PC-3 (cell line): ENCODE measurements at regions not wholly inside any gene's neighbourhood (a gene's known extent, or its start where the extent isn't known, plus 50 kb on each side); places are given as distances from the start of the nearest gene placed in this dataset.

ENCODE experiments used
- ATAC-seq: fragments of 200-7000 bp; cut with Tn5 transposase; 2 replicates; pipeline ENCODE4 v1.9.1; 2020; ENCODE audit warnings: mild to moderate bottlenecking, moderate library complexity
- BruUV-seq: library from RNA; stranded (reverse); fragments of 400-500 nt; replicated peaks from 2 replicates; lab custom pipeline; 2021; lab: Mats Ljungman, UMichigan
- CTCF ChIA-PET: fragments of 300-600 bp; sonication (Branson Sonifier 250); formaldehyde crosslinking; loops from one replicate; lab custom pipeline; 2022; ENCODE audit warnings: antibody characterized with exemption; lab: Charles Lee
- POLR2A ChIA-PET: fragments of 300-600 bp; sonication (Branson Sonifier 250); formaldehyde crosslinking; loops from one replicate; lab custom pipeline; 2022; ENCODE audit warnings: antibody characterized with exemption; ENCODE audit not compliant: unreplicated experiment; lab: Charles Lee
- DNase-seq: peaks from one replicate; pipeline ENCODE4 v3.0.0-alpha.2; 2015
- H2AFZ ChIP-seq: fragments of 300-600 bp; sonication (generic); 2 replicates; pipeline ENCODE4 v1.6.0; 2016; ENCODE audit warnings: antibody characterized with exemption, low read length
- H3F3A ChIP-seq: fragments of 300-600 bp; sonication (generic); one replicate; pipeline ENCODE4 v1.6.0; 2017; ENCODE audit warnings: antibody characterized with exemption, low read length, control low read depth, mild to moderate bottlenecking; ENCODE audit not compliant: unreplicated experiment
- H3K27ac ChIP-seq: fragments of 300-600 bp; sonication (generic); 2 replicates; pipeline ENCODE4 v1.5.1; 2016; ENCODE audit warnings: mild to moderate bottlenecking, low read length
- H3K27me3 ChIP-seq: fragments of 300-600 bp; sonication (generic); 2 replicates; pipeline ENCODE4 v1.6.1; 2016; ENCODE audit warnings: low read length, mixed read lengths
- H3K36me3 ChIP-seq: fragments of 300-600 bp; sonication (generic); 2 replicates; pipeline ENCODE4 v1.6.1; 2016; ENCODE audit warnings: low read depth, mixed run types, low read length, mixed read lengths
- H3K4me1 ChIP-seq: fragments of 300-600 bp; sonication (generic); 2 replicates; pipeline ENCODE4 v1.5.1; 2016; ENCODE audit warnings: low read length; ENCODE audit not compliant: insufficient read depth
- H3K4me2 ChIP-seq: fragments of 300-600 bp; sonication (generic); 2 replicates; pipeline ENCODE4 v1.6.0; 2016; ENCODE audit warnings: low read length
- H3K4me3 ChIP-seq: fragments of 300-600 bp; sonication (generic); 2 replicates; pipeline ENCODE4 v1.5.1; 2016; ENCODE audit warnings: mild to moderate bottlenecking, low read length, mixed read lengths
- H3K79me2 ChIP-seq: fragments of 300-600 bp; sonication (generic); 2 replicates; pipeline ENCODE4 v1.6.1; 2017; ENCODE audit warnings: low read length, mixed read lengths
- H3K9ac ChIP-seq: fragments of 300-600 bp; sonication (generic); 2 replicates; pipeline ENCODE4 v1.6.0; 2016; ENCODE audit warnings: mild to moderate bottlenecking, low read length
- H3K9me2 ChIP-seq: fragments of 300-600 bp; sonication (generic); replicated peaks from 2 replicates; pipeline ENCODE4 v1.6.1; 2016; ENCODE audit warnings: mixed run types, low read length, mixed read lengths
- H3K9me3 ChIP-seq: fragments of 300-600 bp; sonication (generic); 2 replicates; pipeline ENCODE4 v1.6.1; 2016; ENCODE audit warnings: low read length, mixed read lengths
- H4K20me1 ChIP-seq: fragments of 300-600 bp; sonication (generic); 2 replicates; pipeline ENCODE4 v1.6.1; 2016; ENCODE audit warnings: low read length, mixed read lengths
- EZH2 ChIP-seq: fragments of 300-600 bp; sonication (generic); IDR thresholded peaks from one replicate; pipeline ENCODE4 v1.6.1; 2017; ENCODE audit warnings: antibody characterized with exemption, mild to moderate bottlenecking, low read length; ENCODE audit not compliant: unreplicated experiment
- EZH2phosphoT487 ChIP-seq: fragments of 300-600 bp; sonication (generic); IDR thresholded peaks from 2 replicates; pipeline ENCODE4 v1.6.1; 2018; ENCODE audit warnings: mild to moderate bottlenecking, antibody characterized with exemption, low read length, borderline replicate concordance
- intact Hi-C: fragments of 100-400 bp; cut with micrococcal nuclease; formaldehyde crosslinking; loops from 2 replicates; pipeline ENCODE4 v1.9.0; 2023
- TF ChIP-seq, protein P1 (sequence below): fragments of 300-600 bp; sonication (generic); conservative IDR thresholded peaks from 2 replicates; pipeline ENCODE4 v1.5.1; 2017; ENCODE audit warnings: antibody characterized with exemption, low read depth, mild to moderate bottlenecking, low read length

DNA sequence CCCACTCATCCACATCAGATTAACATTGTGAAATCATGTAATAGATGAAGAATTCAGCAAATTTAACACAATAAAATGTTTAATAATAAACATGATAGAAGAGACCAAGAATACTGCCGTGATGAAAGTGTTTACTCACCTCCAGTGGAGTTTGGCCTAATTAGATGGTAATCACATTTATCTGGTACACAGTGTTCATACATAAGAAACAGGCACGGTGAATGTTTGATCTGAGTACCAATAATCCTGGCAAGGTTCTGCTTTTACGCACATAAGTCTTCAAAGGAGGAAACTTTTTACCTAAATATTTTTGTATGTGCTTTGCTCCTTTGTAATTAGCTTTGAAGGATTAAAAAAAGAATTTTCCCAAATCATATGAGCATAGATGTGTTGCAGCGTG is 122.5 kb downstream of the IRS1 start:
- ATAC-seq: no peak
- H3K36me3 ChIP-seq: no peaks in the 10 kb centered on the region
- no peaks in the 10 kb centered on the region for H3K9me2 ChIP-seq
- no peaks in the 10 kb centered on the region for H3K9me3 ChIP-seq
- ChIA-PET CTCF (no interaction called here), POLR2A (no interaction called here)
- no peak overlapping the region for H3K27ac ChIP-seq
- H3K27me3 ChIP-seq: no peaks in the 10 kb centered on the region
- no peak for TF ChIP-seq EZH2phosphoT487
- TF ChIP-seq, protein P1, sequence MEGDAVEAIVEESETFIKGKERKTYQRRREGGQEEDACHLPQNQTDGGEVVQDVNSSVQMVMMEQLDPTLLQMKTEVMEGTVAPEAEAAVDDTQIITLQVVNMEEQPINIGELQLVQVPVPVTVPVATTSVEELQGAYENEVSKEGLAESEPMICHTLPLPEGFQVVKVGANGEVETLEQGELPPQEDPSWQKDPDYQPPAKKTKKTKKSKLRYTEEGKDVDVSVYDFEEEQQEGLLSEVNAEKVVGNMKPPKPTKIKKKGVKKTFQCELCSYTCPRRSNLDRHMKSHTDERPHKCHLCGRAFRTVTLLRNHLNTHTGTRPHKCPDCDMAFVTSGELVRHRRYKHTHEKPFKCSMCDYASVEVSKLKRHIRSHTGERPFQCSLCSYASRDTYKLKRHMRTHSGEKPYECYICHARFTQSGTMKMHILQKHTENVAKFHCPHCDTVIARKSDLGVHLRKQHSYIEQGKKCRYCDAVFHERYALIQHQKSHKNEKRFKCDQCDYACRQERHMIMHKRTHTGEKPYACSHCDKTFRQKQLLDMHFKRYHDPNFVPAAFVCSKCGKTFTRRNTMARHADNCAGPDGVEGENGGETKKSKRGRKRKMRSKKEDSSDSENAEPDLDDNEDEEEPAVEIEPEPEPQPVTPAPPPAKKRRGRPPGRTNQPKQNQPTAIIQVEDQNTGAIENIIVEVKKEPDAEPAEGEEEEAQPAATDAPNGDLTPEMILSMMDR: no peak
- no peak for TF ChIP-seq EZH2
- H3K79me2 ChIP-seq: no peaks in the 10 kb centered on the region
- no TSS peak for BruUV-seq
- H3K4me1 ChIP-seq: peaks cover 14% of the 10 kb centered on the region
- H3K9ac ChIP-seq: no peak overlapping the region
- no peaks in the 10 kb centered on the region for H3F3A ChIP-seq
- intact Hi-C loops: no loop called here
- H2AFZ ChIP-seq: no peak overlapping the region
- no peak overlapping the region for H3K4me2 ChIP-seq
- no peaks in the 10 kb centered on the region for H4K20me1 ChIP-seq
- DNase-seq: no peak
- no peak overlapping the region for H3K4me3 ChIP-seq

DNA sequence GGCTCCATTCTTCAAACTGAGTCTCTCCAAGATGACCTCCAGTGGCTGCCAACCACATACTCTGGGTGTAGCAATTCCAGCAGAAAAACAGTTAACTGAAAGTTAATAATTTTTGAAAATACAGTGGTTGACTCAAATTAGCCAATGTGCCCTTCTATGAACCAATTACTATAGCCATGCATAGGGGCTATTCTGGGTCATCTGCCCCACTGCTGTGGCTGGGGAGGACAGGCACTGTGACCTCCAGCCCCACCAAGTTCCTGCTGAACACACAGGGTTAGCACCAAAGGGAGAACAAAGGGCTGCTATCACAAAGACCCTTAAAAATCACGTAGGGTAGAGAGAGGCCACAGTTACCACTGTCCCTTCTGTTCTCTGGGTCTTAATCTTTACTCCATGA is 123.0 kb downstream of the IRS1 start:
- H3K4me2 ChIP-seq: no peak overlapping the region
- ChIA-PET CTCF (no interaction called here), POLR2A (no interaction called here)
- no peaks in the 10 kb centered on the region for H3K79me2 ChIP-seq
- H4K20me1 ChIP-seq: no peaks in the 10 kb centered on the region
- BruUV-seq: no TSS peak
- no peaks in the 10 kb centered on the region for H3K9me3 ChIP-seq
- TF ChIP-seq, protein P1: no peak
- no peak for TF ChIP-seq EZH2
- no peak for TF ChIP-seq EZH2phosphoT487
- H3K27me3 ChIP-seq: no peaks in the 10 kb centered on the region
- no peaks in the 10 kb centered on the region for H3K9me2 ChIP-seq
- ATAC-seq (no peak), DNase-seq (no peak)
- H3F3A ChIP-seq: no peaks in the 10 kb centered on the region
- no peak overlapping the region for H3K9ac ChIP-seq
- intact Hi-C loops: no loop called here
- H2AFZ ChIP-seq: no peak overlapping the region
- H3K27ac ChIP-seq: no peak overlapping the region
- H3K36me3 ChIP-seq: no peaks in the 10 kb centered on the region
- H3K4me3 ChIP-seq: no peak overlapping the region
- H3K4me1 ChIP-seq: peaks cover 17% of the 10 kb centered on the region

DNA sequence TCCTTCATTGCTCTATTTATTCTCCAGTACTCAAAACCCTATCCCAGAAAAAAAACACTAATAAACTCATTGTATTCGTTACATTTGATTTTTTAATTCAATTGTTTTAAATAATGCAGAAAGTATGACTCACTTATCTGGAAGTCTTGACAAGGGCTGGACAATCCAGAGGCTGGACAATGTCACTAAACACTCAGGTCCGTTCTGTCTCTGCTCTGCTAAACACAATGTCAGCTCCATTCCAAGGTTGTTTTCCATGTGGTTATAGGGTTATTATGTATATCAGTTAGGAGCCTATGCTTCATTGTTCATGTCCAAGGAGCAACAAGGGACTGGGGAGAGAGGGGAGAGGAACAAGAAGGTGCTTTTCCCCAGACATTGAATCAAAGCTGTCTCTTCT is 125.5 kb downstream of the IRS1 start:
- no peak overlapping the region for H3K9ac ChIP-seq
- no peaks in the 10 kb centered on the region for H3K79me2 ChIP-seq
- no peaks in the 10 kb centered on the region for H3K9me3 ChIP-seq
- DNase-seq (no peak), ATAC-seq (no peak)
- H3K4me3 ChIP-seq: no peak overlapping the region
- H3K27ac ChIP-seq: no peak overlapping the region
- CTCF ChIA-PET: interaction anchor here (0.5 kb wide), 1 partner anchor 1656 kb away, joined by 8 read pairs; no protein-coding TSS in a partner anchor
- no peak overlapping the region for H3K4me2 ChIP-seq
- POLR2A ChIA-PET: interaction anchor here (0.6 to 0.7 kb wide), 2 partner anchors 106 to 128 kb away, joined by 5 to 7 read pairs; no protein-coding TSS in a partner anchor
- no TSS peak for BruUV-seq
- TF ChIP-seq EZH2: no peak
- TF ChIP-seq, protein P1: no peak
- no peak for TF ChIP-seq EZH2phosphoT487
- no peaks in the 10 kb centered on the region for H3F3A ChIP-seq
- no peaks in the 10 kb centered on the region for H3K9me2 ChIP-seq
- intact Hi-C loops: no loop called here
- peaks cover 25% of the 10 kb centered on the region for H3K4me1 ChIP-seq
- no peaks in the 10 kb centered on the region for H3K36me3 ChIP-seq
- no peaks in the 10 kb centered on the region for H3K27me3 ChIP-seq
- H4K20me1 ChIP-seq: no peaks in the 10 kb centered on the region
- H2AFZ ChIP-seq: no peak overlapping the region
